ENCODE measurements at regions not wholly inside any gene's neighbourhood (a gene's known extent, or its start where the extent isn't known, plus 50 kb on each side); places are given as distances from the start of the nearest gene placed in this dataset.

DNA sequence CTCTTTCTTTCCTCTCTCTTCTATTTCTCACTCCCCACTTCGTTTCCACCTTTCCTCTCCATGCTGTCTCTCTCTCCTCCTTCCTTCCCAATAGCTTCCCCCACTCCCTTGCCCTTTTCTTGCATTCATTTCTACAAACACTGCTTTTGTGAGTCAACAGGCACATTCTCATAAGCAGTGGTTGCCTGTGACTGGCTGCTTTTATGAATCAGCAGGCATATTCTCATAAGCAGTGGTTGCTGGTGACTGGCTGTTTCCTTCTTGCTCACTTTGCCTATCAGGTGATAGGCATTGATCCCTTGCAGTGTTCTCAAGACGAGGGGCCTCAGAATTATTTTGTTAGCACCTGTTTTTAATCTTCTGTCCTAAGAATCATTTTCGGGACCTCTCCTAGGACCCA lies 116.1 kb upstream of the ACTBL2 start:
- TF ChIP-seq, protein P1, sequence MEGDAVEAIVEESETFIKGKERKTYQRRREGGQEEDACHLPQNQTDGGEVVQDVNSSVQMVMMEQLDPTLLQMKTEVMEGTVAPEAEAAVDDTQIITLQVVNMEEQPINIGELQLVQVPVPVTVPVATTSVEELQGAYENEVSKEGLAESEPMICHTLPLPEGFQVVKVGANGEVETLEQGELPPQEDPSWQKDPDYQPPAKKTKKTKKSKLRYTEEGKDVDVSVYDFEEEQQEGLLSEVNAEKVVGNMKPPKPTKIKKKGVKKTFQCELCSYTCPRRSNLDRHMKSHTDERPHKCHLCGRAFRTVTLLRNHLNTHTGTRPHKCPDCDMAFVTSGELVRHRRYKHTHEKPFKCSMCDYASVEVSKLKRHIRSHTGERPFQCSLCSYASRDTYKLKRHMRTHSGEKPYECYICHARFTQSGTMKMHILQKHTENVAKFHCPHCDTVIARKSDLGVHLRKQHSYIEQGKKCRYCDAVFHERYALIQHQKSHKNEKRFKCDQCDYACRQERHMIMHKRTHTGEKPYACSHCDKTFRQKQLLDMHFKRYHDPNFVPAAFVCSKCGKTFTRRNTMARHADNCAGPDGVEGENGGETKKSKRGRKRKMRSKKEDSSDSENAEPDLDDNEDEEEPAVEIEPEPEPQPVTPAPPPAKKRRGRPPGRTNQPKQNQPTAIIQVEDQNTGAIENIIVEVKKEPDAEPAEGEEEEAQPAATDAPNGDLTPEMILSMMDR (IDR thresholded peaks at IDR 0.05; ENCODE audit: low read length) = no peak
- TF ChIP-seq EZH2 (optimal IDR thresholded peaks at IDR 0.05; ENCODE audit: low read depth, low read length) = no peak

All from MM.1S (cell line).